ENCODE measurements at regions not wholly inside any gene's neighbourhood (a gene's known extent, or its start where the extent isn't known, plus 50 kb on each side); places are given as distances from the start of the nearest gene placed in this dataset.

GRCh38 chr21:35226968-35227744 lies 178.1 kb upstream of the RUNX1 start:
- no peak for DNase-seq (ENCODE audit: low read depth)

- DNase-seq (ENCODE audit: low read depth) = peak; percentile 63
Observed at GRCh38 chr21:35226328-35226727, 177.2 kb upstream of the RUNX1 start.

GRCh38 chr21:35225573-35225972 lies 176.5 kb upstream of the RUNX1 start:
- DNase-seq (ENCODE audit: low read depth) = no peak

- DNase-seq (ENCODE audit: low read depth) = no peak
Observed at GRCh38 chr21:35223480-35224156, 174.5 kb upstream of the RUNX1 start.

GRCh38 chr21:35222541-35222941 lies 173.4 kb upstream of the RUNX1 start:
- no peak for DNase-seq (ENCODE audit: low read depth)

GRCh38 chr21:35222021-35222420 lies 172.9 kb upstream of the RUNX1 start:
- DNase-seq (ENCODE audit: low read depth) = no peak

GRCh38 chr21:35220301-35220700 lies 171.2 kb upstream of the RUNX1 start:
- DNase-seq (ENCODE audit: low read depth) = no peak

- DNase-seq (ENCODE audit: low read depth) = no peak
Observed at GRCh38 chr21:35219719-35220118, 170.6 kb upstream of the RUNX1 start.

- no peak for DNase-seq (ENCODE audit: low read depth)
Observed at GRCh38 chr21:35219291-35219690, 170.2 kb upstream of the RUNX1 start.

- peak; percentile 67 for DNase-seq (ENCODE audit: low read depth)
Observed at GRCh38 chr21:35217504-35218060, 168.5 kb upstream of the RUNX1 start.

GRCh38 chr21:35216996-35217395 lies 167.9 kb upstream of the RUNX1 start:
- no peak for DNase-seq (ENCODE audit: low read depth)

- no peak for DNase-seq (ENCODE audit: low read depth)
Observed at GRCh38 chr21:35215870-35216269, 166.8 kb upstream of the RUNX1 start.

- no peak for DNase-seq (ENCODE audit: low read depth)
Observed at GRCh38 chr21:35212393-35213127, 163.5 kb upstream of the RUNX1 start.

- DNase-seq (ENCODE audit: low read depth) = no peak
Observed at GRCh38 chr21:35211782-35212181, 162.7 kb upstream of the RUNX1 start.

- no peak for DNase-seq (ENCODE audit: low read depth)
Observed at GRCh38 chr21:35210093-35210492, 161.0 kb upstream of the RUNX1 start.

- no peak for DNase-seq (ENCODE audit: low read depth)
Observed at GRCh38 chr21:35208810-35209517, 159.9 kb upstream of the RUNX1 start.

GRCh38 chr21:35208104-35208503 lies 159.0 kb upstream of the RUNX1 start:
- DNase-seq (ENCODE audit: low read depth) = no peak

- DNase-seq (ENCODE audit: low read depth) = no peak
Observed at GRCh38 chr21:35207322-35207721, 158.2 kb upstream of the RUNX1 start.

GRCh38 chr21:35206141-35207125 lies 157.3 kb upstream of the RUNX1 start:
- DNase-seq (ENCODE audit: low read depth) = no peak

- DNase-seq (ENCODE audit: low read depth) = peak; percentile 89
Observed at GRCh38 chr21:35204850-35205541, 155.9 kb upstream of the RUNX1 start.

All from fibroblast of the conjunctiva (primary cell).